ENCODE measurements at regions not wholly inside any gene's neighbourhood (a gene's known extent, or its start where the extent isn't known, plus 50 kb on each side); places are given as distances from the start of the nearest gene placed in this dataset.

DNA sequence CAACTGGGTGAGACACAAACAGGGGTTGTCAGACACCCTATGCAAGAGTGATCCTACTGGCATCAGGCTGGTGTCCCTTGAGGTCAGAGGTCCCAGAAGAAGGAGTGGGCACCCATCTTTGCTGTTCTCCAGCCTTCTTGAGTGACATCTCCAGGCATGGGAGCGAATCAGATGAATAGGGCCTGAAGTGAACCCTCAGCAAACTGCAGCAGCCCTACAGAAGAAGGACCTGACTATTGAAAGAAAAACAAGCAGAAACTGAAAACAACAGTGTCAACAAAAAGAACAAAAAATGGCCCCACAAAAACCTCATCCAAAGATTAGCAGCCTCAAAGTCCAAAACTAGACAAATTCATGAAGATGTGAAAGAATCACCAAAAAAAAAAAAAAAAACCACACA is 1229.7 kb upstream of the CRIM1 start:
- CTCF ChIA-PET = no interaction called here
- intact Hi-C loops (cut with micrococcal nuclease) = no loop called here
- no peaks in the 10 kb centered on the region for H3K27me3 ChIP-seq (ENCODE audit: low read length)
- no peaks in the 10 kb centered on the region for H3K4me1 ChIP-seq (ENCODE audit: insufficient read depth, low read length)
- H2AFZ ChIP-seq (ENCODE audit: low read length) = no peak overlapping the region
- TF ChIP-seq EZH2phosphoT487 (IDR thresholded peaks at IDR 0.05; ENCODE audit: borderline replicate concordance, low read length) (no peak), EZH2 (IDR thresholded peaks at IDR 0.05; ENCODE audit: low read length, unreplicated experiment) (no peak)
- TF ChIP-seq, protein P1, sequence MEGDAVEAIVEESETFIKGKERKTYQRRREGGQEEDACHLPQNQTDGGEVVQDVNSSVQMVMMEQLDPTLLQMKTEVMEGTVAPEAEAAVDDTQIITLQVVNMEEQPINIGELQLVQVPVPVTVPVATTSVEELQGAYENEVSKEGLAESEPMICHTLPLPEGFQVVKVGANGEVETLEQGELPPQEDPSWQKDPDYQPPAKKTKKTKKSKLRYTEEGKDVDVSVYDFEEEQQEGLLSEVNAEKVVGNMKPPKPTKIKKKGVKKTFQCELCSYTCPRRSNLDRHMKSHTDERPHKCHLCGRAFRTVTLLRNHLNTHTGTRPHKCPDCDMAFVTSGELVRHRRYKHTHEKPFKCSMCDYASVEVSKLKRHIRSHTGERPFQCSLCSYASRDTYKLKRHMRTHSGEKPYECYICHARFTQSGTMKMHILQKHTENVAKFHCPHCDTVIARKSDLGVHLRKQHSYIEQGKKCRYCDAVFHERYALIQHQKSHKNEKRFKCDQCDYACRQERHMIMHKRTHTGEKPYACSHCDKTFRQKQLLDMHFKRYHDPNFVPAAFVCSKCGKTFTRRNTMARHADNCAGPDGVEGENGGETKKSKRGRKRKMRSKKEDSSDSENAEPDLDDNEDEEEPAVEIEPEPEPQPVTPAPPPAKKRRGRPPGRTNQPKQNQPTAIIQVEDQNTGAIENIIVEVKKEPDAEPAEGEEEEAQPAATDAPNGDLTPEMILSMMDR (conservative IDR thresholded peaks at IDR 0.05; ENCODE audit: low read depth, low read length) = no peak
- no peak overlapping the region for H3K4me2 ChIP-seq (ENCODE audit: low read length)
- DNase-seq = no peak
- no peaks in the 10 kb centered on the region for H3K9me3 ChIP-seq (ENCODE audit: low read length)
- no peaks in the 10 kb centered on the region for H4K20me1 ChIP-seq (ENCODE audit: low read length)
- no peak for ATAC-seq
- no TSS peak for BruUV-seq (replicated peaks)
- H3F3A ChIP-seq (ENCODE audit: low read length, unreplicated experiment) = no peaks in the 10 kb centered on the region
- no peaks in the 10 kb centered on the region for H3K79me2 ChIP-seq (ENCODE audit: low read length)
- H3K9ac ChIP-seq (ENCODE audit: low read length) = no peak overlapping the region
- POLR2A ChIA-PET (ENCODE audit: unreplicated experiment) = no interaction called here
- H3K36me3 ChIP-seq (ENCODE audit: low read depth, low read length) = no peaks in the 10 kb centered on the region
- no peak overlapping the region for H3K27ac ChIP-seq (ENCODE audit: low read length)
- H3K4me3 ChIP-seq (ENCODE audit: low read length) = no peak overlapping the region
- no peaks in the 10 kb centered on the region for H3K9me2 ChIP-seq (replicated peaks; ENCODE audit: low read length)

DNA sequence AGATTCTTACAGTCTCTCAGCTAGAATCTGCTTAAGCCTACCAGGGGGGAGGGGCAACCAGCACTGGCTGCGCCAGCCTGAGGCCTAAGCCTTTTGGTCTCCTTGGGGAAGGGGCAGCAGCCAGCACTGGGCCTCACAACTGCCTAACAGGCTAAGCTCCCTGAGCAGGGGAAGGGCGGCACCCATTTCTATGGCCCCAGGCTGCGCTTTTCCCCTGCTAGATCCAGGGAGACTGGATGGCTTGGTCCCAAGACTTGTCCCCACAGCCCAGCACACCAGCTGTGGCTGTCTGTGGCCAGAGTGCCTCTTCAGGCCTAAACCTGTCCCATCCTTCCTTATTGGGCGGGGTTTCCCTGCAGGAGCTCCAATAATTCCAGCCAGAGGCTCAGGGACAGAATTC is 1230.3 kb upstream of the CRIM1 start:
- TF ChIP-seq, protein P1 (conservative IDR thresholded peaks at IDR 0.05; ENCODE audit: low read depth, low read length) = no peak
- TF ChIP-seq EZH2phosphoT487 (IDR thresholded peaks at IDR 0.05; ENCODE audit: borderline replicate concordance, low read length) (no peak), EZH2 (IDR thresholded peaks at IDR 0.05; ENCODE audit: low read length, unreplicated experiment) (no peak)
- Histone ChIP-seq H3K9ac (ENCODE audit: low read length) (no peak overlapping the region), H3K36me3 (ENCODE audit: low read depth, low read length) (no peaks in the 10 kb centered on the region), H3K79me2 (ENCODE audit: low read length) (no peaks in the 10 kb centered on the region), H3K9me2 (replicated peaks; ENCODE audit: low read length) (no peaks in the 10 kb centered on the region), H3F3A (ENCODE audit: low read length, unreplicated experiment) (no peaks in the 10 kb centered on the region), H3K27ac (ENCODE audit: low read length) (no peak overlapping the region), H3K4me2 (ENCODE audit: low read length) (no peak overlapping the region), H3K27me3 (ENCODE audit: low read length) (no peaks in the 10 kb centered on the region), H3K4me1 (ENCODE audit: insufficient read depth, low read length) (no peaks in the 10 kb centered on the region), H3K9me3 (ENCODE audit: low read length) (no peaks in the 10 kb centered on the region), H3K4me3 (ENCODE audit: low read length) (no peak overlapping the region), H2AFZ (ENCODE audit: low read length) (no peak overlapping the region), H4K20me1 (ENCODE audit: low read length) (no peaks in the 10 kb centered on the region)
- CTCF ChIA-PET = no interaction called here
- ATAC-seq = no peak
- POLR2A ChIA-PET (ENCODE audit: unreplicated experiment) = no interaction called here
- BruUV-seq (replicated peaks) = no TSS peak
- intact Hi-C loops (cut with micrococcal nuclease) = no loop called here
- DNase-seq = no peak

DNA sequence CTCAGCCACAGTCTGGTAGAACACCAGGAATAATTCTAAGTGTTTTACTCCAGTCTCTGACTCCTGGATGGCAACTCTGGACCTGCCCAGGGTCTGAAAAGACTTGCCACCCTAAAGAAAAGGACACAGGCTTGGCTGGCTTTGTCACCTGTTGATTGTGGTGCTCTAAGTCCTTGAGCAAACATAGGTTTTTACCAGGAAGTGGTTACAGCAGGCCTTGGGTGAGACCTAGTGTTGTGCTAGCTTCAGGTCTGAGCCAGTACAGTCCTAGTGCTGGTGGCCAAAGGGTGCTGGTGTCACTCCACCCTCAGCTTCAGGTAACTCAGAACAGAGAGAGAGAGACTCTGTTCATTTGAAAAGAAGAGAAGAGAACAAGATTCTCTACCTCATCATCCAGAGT is 1239.4 kb upstream of the CRIM1 start:
- TF ChIP-seq EZH2 (IDR thresholded peaks at IDR 0.05; ENCODE audit: low read length, unreplicated experiment) (no peak), EZH2phosphoT487 (IDR thresholded peaks at IDR 0.05; ENCODE audit: borderline replicate concordance, low read length) (no peak)
- TF ChIP-seq, protein P1 (conservative IDR thresholded peaks at IDR 0.05; ENCODE audit: low read depth, low read length) = no peak
- H4K20me1 ChIP-seq (ENCODE audit: low read length) = no peaks in the 10 kb centered on the region
- no TSS peak for BruUV-seq (replicated peaks)
- H3K9me2 ChIP-seq (replicated peaks; ENCODE audit: low read length) = no peaks in the 10 kb centered on the region
- intact Hi-C loops (cut with micrococcal nuclease) = no loop called here
- no peak overlapping the region for H3K4me3 ChIP-seq (ENCODE audit: low read length)
- no peaks in the 10 kb centered on the region for H3K79me2 ChIP-seq (ENCODE audit: low read length)
- no peak overlapping the region for H3K9ac ChIP-seq (ENCODE audit: low read length)
- no peak overlapping the region for H3K4me2 ChIP-seq (ENCODE audit: low read length)
- H3F3A ChIP-seq (ENCODE audit: low read length, unreplicated experiment) = no peaks in the 10 kb centered on the region
- H3K36me3 ChIP-seq (ENCODE audit: low read depth, low read length) = no peaks in the 10 kb centered on the region
- H3K27me3 ChIP-seq (ENCODE audit: low read length) = no peaks in the 10 kb centered on the region
- H3K9me3 ChIP-seq (ENCODE audit: low read length) = no peaks in the 10 kb centered on the region
- DNase-seq (no peak), ATAC-seq (no peak)
- H3K27ac ChIP-seq (ENCODE audit: low read length) = no peak overlapping the region
- POLR2A ChIA-PET (ENCODE audit: unreplicated experiment) = no interaction called here
- CTCF ChIA-PET = no interaction called here
- H3K4me1 ChIP-seq (ENCODE audit: insufficient read depth, low read length) = no peaks in the 10 kb centered on the region
- no peak overlapping the region for H2AFZ ChIP-seq (ENCODE audit: low read length)
